GM10266 (cell line): ENCODE measurements at regions not wholly inside any gene's neighbourhood (a gene's known extent, or its start where the extent isn't known, plus 50 kb on each side); places are given as distances from the start of the nearest gene placed in this dataset.

Source experiments
- DNase-seq: peaks from one replicate; pipeline ENCODE4 v3.0.0; 2012; ENCODE audit errors: extremely low spot score
- TF ChIP-seq, protein P1 (sequence below): IDR thresholded peaks from 2 replicates; pipeline ENCODE4 v1.5.1; 2012; ENCODE audit warnings: mild to moderate bottlenecking, low read depth; ENCODE audit not compliant: control insufficient read depth, insufficient read depth; ENCODE audit errors: missing control alignments

DNA sequence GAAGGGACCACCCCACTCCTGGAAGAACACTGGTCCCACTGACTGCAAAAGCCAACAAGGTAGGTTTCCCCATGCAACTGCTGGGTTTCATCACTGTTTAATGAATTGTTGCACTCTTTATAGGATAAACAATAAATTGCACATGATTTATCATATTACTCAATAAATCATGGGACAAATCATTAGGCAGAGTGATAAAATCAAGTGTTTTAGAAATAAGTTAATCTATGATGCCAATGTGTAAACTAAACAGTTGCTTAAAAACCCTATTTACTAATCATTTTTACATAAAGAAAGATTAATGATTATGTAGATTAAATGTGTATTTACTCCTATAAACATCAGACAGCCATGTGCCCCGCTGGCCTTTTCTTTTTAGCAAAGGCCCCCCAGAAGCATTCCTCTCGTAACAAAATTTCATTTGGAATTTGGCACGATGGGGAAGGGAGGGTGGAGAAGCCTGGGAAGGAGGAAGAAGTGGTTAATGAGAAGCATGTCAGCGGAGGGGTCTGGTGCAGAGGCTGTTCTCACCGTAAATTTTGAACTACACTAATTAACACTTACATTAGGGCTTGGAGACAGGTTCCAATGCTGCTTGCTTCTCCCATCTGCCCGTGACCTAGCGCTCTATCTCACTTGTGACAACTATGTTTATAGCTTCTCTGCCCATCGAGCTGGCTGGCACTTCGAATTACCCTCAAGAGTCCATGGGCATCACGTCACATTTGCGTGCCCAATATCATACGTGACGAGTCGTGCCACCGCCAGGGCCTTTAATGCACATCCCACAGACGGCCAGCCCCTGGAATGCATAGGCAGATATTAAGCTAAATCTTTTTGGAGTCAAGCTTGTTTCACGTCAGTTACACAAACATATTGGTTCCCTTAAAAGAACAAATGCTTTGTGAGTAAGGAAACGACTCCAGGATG lies 357.7 kb upstream of the TSHZ3 start:
- DNase-seq, result no peak
- TF ChIP-seq, protein P1, sequence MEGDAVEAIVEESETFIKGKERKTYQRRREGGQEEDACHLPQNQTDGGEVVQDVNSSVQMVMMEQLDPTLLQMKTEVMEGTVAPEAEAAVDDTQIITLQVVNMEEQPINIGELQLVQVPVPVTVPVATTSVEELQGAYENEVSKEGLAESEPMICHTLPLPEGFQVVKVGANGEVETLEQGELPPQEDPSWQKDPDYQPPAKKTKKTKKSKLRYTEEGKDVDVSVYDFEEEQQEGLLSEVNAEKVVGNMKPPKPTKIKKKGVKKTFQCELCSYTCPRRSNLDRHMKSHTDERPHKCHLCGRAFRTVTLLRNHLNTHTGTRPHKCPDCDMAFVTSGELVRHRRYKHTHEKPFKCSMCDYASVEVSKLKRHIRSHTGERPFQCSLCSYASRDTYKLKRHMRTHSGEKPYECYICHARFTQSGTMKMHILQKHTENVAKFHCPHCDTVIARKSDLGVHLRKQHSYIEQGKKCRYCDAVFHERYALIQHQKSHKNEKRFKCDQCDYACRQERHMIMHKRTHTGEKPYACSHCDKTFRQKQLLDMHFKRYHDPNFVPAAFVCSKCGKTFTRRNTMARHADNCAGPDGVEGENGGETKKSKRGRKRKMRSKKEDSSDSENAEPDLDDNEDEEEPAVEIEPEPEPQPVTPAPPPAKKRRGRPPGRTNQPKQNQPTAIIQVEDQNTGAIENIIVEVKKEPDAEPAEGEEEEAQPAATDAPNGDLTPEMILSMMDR, result no peak

- TF ChIP-seq, protein P1, result no peak
- no peak for DNase-seq
These were observed 359.3 kb upstream of the TSHZ3 start for GRCh38 chr19:31708520-31708919.

DNA sequence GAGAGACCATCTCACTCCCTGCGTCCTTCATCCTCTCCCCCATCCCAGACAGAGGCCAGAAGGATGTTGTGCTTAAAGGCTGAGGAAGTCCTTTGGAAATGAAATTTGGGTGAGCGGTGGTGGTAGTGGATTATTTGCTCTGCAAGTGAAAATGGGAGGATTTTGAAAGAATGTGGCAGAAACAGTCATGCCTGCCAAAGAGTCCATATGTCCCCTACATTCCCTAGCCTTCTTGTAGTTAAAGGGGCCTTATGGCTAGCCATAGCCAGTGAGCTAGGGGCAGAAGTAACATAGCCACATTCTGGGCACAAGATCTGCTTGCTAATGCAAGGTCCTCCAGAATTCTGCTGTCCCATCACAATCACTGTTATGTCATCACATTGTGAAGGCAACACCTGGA lies 360.2 kb upstream of the TSHZ3 start:
- TF ChIP-seq, protein P1, result no peak
- no peak for DNase-seq

DNA sequence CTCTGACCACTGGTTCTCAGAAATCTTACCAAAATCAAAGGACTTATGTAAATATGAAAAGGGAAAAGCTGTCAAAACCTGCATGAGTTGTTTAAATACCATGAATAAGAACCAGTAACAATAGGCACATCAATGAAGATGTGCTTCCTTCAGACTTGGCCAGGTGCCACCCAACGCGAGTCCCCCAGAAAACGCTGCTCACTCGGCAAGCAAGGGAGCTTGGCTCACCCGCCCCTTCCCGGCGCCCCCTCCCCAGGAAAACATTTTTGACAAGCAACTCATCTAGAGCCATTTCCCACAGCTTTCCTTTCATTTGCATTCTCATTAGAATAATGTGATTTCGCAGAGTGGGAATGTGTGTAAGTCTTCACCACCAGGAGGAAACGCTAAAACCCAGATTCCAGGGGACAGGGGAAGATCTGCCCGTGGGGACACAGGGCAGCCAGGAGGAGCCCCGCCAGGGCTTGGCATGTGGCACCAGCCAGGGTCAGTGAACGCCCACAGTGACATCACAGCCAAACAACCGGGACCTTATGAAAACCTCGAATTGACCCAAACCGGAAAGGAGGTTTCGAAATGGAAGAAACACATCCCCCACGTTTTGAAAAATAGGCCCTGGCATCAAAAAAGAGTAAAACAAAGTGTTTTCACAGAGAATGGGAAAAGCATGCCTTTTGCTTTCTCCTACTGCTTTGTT lies 366.2 kb upstream of the TSHZ3 start:
- TF ChIP-seq, protein P1, result no peak
- no peak for DNase-seq

DNA sequence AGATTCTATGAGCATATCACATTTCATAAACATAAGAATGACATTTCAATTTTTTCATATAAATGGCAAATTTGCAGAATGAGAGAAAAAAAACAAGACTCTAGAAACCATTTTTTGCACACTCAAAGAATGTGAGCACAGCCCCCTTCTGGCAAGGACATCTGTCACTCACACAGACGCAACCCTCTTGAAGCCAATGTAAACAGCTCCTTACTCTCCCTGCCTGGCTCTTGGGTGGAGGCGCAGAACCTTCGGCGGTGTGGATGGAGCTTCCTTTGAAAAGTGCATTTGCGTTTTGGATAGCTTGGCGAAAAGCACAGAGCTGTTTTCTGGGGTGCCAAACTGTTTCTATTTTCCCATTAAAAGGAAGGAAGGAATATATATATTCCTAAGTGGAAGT lies 367.6 kb upstream of the TSHZ3 start:
- TF ChIP-seq, protein P1, result no peak
- no peak for DNase-seq

- TF ChIP-seq, protein P1, result no peak
- no peak for DNase-seq
These were observed 368.2 kb upstream of the TSHZ3 start for GRCh38 chr19:31717269-31717923.

GRCh38 chr19:31718032-31718431 lies 368.8 kb upstream of the TSHZ3 start:
- TF ChIP-seq, protein P1, result no peak
- DNase-seq, result no peak
